NCI-H1436 (cell line): ENCODE measurements at regions not wholly inside any gene's neighbourhood (a gene's known extent, or its start where the extent isn't known, plus 50 kb on each side); places are given as distances from the start of the nearest gene placed in this dataset.

ENCODE experiments used
- DNase-seq: peaks from one replicate; lab custom pipeline; 2025; lab: John Stamatoyannopoulos, UW

DNA sequence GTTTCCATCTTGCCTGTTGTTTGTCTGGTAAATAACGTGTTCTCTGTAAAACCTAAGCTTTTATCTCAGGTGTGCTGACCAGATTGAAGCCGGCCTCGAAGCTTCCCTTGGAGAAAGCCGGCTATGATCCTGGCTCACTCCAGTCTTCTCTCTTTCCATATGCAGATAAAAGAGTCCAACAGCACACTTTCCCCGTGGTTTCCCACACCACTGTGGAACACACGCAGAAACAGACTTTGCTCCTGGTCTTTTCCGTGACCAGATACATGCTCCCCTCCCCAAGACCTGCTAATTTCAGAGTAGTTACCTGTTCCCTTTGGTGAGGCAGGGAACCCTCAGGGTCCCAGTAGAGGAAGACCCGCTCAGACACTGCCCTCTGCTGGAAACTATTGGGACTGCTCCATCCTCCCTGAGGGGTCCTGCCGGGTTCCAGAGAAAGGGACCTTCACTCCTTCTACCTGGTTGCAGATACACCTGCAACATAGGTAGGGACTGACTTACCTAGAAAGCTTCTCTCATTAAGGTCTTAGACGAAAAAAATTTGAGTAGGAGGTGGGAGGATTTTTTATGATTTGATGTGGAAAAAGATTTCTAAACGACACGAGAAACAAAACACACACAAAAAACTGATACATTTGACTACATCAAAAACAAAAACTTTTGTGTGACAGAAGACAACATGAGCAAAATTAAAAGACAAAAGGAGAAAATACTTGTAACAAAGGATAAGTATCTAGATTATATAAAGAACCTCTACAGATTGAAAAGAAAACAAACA is 415.4 kb upstream of the CCDC196 start:
- peak; percentile 72 for DNase-seq

DNA sequence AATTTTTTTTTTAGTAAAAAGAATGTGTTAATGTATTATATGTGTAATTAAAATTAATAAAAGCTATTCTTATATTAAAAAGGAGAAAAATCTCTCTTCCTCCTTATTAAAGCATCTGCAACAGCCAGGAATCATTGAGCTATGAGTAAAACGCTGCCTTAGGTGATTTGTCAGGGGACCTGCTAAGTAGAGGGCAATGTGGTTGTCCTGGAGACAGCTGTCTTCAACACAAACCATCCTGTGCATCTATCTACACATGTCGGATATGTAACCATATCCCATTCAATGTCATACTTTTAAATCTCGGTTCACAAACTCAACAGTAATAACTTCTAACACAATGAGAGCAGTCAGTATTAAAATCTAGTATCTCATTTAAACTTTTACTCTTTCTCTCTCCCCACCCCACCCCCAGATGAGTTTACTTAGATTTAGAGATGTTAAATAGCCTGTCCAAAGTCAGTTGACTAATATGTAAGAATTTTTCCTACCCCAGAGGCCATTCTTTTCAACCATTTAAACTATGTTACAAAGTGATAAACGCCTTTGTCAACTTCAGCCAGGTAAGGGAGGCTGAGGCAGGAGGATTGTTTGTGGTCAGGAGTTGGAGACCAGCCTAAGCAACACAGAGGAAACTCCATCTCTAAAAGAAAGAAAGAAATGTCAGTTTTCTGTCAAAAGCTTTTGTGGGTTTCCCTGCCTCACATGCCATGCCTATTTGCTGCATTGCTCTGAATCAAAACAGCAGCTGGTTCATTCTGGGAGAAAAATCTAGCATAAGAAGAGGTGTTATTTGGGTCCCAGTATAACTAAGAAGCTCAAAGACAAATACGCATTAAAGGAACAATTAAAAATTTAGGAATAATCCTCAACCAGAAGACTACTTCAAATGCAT is 413.7 kb upstream of the CCDC196 start:
- no peak for DNase-seq

GRCh38 chr14:66074537-66074936 is 411.6 kb upstream of the CCDC196 start:
- no peak for DNase-seq

- DNase-seq = no peak
Observed at GRCh38 chr14:66076176-66076575, 410.0 kb upstream of the CCDC196 start.

- DNase-seq = no peak
Observed at GRCh38 chr14:66078006-66078405, 408.2 kb upstream of the CCDC196 start.

DNA sequence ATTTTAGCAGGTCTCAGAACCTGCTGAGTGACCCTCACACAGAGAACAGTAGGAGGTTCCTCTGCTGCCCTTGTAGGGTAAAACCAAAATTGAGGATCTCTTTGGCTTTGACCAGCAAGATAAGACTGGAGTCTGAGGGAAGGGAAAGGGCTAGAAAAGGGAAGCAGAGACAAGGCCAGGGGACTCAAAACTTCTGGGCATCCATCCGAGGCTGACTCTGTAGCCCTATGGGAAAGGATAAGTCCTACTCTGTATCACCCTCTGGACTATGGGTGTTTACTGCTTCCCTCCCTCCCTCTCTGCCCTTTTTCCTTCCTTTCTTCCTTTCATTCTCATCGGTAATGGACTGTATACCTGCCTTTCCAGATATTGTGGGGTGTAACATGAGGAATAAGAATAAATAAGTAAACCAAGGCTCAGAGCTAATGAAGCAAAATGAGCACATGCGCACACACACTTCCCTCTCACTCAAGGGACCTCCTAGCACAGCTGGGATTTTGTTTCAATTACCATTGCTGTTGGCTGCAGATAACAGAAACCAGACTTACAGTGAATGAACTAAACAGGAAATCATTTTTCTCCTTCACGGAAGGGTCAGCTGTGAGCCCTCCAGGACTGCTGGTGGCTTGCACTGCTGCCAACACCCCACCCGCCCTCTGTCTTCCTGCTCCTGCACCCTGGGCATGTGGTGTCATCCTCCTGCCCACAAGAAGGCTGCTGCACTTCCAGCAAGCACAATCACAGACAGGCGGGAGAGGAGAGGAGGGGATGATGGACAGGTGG is 404.4 kb upstream of the CCDC196 start:
- no peak for DNase-seq

DNA sequence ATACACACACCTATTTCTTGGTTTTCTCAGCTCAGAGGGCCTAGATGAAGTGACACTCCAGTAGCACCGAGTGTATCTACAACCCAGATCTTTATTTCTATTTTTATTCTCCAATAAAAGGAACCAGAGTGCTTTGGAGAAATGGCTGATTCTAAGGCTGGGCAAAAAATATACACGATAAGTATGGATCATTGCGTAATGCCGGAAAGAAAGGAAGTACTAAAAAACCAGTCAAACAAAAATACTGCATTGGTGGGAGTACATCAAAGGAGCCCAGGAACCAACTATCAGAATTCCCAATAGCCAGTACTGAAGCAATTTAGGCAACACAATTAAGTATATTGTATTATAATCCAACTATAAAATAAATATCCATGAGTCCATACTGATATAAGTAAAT is 400.9 kb upstream of the CCDC196 start:
- DNase-seq = no peak

- DNase-seq = no peak
Observed at GRCh38 chr14:66085665-66086064, 400.5 kb upstream of the CCDC196 start.

- DNase-seq = no peak
Observed at GRCh38 chr14:66087231-66087630, 398.9 kb upstream of the CCDC196 start.

- DNase-seq = no peak
Observed at GRCh38 chr14:66088656-66089055, 397.5 kb upstream of the CCDC196 start.

DNA sequence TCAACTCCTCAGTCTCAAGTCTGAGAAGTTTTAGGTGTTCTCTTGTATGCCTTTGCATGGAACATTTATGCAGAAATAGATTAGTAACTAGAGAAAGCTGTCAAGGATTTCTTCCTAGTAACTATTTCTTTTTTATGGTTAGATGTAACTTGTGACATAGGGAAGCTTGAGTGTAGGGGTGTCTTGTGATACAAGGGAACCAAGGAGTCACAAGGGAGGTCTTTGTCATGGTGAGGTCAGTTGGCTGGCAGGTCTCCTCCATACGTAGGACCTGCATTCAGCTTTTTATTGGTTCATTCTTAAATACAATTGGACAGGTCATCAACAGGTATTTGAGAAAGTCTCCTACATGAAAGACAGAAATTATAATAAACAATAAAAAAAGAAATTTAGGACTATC is 394.0 kb upstream of the CCDC196 start:
- no peak for DNase-seq

GRCh38 chr14:66092748-66093147 is 393.4 kb upstream of the CCDC196 start:
- no peak for DNase-seq

DNA sequence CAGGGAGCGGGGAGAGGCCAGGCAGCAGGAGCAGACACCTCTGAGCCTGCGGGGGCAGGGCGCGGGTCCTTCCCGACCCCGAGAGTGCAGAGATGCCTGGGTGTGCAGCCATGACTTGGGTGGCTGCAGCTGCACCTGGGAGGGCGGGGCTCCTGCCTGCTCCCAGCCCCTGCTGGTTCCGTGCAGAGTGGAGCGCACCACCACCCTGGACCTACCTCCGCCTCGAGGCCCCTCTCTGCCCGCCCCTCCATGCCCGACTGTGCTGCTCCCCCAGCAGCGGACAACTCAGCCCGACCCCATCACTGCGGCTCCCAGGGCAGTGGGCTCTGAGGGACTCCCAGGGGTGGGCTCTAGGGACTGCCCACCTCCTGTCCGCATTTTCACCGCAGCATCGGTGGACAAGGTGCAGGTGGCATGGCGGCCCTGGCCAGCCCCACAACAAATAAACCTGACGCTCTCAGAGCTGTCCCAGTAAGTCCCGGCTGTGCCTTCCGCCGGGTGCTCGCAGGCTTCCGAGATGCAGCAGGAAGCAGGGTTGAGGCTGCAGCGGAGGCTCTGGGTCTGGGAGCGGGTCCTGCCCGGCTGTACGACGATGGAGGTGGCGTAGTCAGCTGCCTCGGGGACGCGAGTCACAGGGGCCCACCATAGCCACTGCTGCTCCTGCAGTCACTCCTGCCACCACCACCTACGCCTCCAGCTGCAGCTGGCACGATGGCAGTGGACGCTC is 392.0 kb upstream of the CCDC196 start:
- no peak for DNase-seq

DNA sequence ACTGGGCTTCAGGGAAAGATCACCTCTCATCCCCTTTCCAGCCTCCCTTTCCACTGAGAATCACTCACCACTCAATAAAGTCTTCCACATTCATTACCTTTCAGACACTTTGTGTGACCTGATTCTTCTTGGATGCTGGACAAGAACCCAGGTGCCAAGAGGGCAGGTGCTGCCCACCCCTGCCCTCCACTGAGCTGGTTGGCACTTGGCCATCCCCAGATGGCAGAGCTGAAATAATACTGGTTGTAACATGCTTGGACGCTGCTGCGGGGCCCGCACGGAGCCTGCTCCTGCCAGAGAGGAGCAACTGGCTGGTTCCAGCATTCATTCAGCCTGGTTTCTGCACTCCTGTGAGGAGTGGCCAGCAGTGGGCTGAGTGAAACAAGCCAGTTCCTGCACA is 386.7 kb upstream of the CCDC196 start:
- DNase-seq = no peak

DNA sequence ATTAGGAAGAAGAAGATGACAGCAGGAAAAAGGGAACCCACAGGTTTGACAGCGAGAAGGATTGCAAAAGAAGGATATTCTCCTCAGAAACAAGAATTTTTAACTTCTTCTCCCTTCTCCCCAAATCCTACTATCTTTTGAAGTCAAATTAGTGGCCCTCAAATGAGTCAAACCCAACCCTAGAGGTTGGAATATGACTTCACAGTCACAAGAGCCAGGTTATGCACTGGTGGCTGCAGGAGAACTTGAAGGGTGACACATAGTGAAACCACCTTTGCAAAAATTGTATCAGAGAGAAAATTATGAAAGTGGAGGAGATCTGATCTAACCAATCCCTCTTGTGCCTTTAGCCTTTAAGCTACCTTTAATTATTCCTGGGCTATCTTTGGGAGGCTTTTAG is 386.2 kb upstream of the CCDC196 start:
- no peak for DNase-seq

DNA sequence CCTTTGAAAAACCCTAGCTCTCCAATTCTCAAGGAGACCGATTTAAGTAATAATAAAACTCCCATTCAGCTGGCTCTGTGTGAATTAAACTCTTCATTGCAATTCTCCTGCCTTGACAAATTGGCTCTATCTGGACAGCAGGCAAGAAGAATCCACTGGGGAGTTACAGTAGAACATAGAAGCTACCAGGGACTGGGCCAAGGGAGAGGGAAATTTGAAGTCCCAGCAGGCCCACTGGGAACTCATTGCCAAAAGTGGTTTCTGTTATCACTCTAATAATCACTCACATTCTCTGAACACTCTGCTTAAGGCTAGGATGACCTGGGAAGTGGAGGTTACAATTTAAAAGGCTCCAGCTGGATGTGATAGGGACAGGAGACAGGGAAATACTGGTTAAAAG is 384.5 kb upstream of the CCDC196 start:
- no peak for DNase-seq

- peak; percentile 66 for DNase-seq
Observed at GRCh38 chr14:66104486-66104885, 381.7 kb upstream of the CCDC196 start.

DNA sequence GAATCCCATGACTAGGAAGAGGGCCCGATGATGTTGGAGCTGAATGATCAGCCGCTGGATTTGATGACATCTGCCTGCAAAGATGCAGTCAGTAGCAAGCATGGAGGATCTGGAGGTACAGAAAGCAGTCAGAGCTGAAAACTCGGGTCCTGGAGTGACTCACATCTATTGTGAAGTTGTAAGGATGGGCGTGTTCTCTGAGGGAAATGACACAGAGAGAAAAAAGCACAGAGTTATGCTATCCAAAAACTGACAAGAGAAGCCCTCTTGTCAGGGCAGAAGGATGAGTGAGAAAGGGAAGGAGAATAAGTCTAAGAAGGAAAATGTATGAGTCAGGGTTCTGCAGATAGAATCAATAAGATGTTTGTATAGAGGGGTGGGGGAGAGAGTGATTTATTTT is 380.4 kb upstream of the CCDC196 start:
- DNase-seq = no peak

DNA sequence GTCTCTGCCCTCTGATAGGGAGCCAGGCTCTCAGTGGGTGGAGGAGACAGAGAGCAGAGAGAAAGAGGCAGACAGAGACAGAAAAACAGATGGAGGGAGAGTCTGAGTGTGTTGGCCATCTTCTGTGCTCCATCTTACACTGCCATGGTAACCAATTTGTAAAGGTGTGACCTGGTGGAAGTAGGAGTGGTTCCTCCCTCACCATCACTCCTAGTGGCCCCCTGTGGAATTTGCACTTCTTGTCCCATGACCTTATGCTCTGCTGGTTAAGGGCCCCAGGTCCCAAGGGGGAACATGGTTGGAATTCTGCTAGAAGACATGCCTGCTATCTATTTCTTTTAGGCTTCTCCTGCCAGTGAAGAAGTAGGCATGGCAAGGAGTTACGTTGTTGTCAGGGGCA is 376.7 kb upstream of the CCDC196 start:
- no peak for DNase-seq

DNA sequence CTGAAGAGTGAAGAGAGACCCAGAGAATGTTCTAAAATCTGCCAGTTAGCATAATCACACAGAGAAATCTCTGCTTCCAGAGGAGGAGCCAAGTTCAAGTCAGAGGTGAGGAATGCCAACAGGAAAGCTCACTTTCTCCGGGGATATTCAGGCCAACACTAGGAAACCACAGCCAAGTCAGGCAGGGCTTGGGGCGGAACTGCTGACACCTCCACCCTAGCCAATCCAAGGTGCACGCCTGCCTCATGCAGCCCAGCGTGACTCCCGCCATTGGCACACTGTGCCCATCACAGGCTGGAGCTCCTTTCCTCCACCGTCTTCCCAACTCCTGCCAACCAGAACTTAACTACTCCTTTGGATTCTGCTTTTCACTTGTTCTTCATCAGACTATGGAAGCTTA is 374.3 kb upstream of the CCDC196 start:
- DNase-seq = no peak

- no peak for DNase-seq
Observed at GRCh38 chr14:66114071-66114470, 372.1 kb upstream of the CCDC196 start.
